GM19438 (cell line): ENCODE measurements at regions not wholly inside any gene's neighbourhood (a gene's known extent, or its start where the extent isn't known, plus 50 kb on each side); places are given as distances from the start of the nearest gene placed in this dataset.
"Not testable (repeated sequence)": the region's sequence is repeated elsewhere in the genome, so short reads cannot be mapped to it uniquely, and the experiment has no call there.

ENCODE experiments used
- ATAC-seq: cut with Tn5 transposase; IDR thresholded peaks from one replicate; pipeline ENCODE4 v1.9.1; 2021; ENCODE audit warnings: low read depth; ENCODE audit not compliant: unreplicated experiment

GRCh38 chrX:150051096-150051495 lies 112.8 kb upstream of the EOLA2 start:
- no peak for ATAC-seq

- ATAC-seq, result no peak
Measured at GRCh38 chrX:150052226-150052625, 113.9 kb upstream of the EOLA2 start.

- no peak for ATAC-seq
Measured at GRCh38 chrX:150058728-150059127, 120.4 kb upstream of the EOLA2 start.

- no peak for ATAC-seq
Measured at GRCh38 chrX:150060406-150060805, 122.1 kb upstream of the EOLA2 start.

GRCh38 chrX:150062292-150063137 lies 124.2 kb upstream of the EOLA2 start:
- no peak for ATAC-seq

- ATAC-seq, result no peak
Measured at GRCh38 chrX:150063138-150063518, 124.8 kb upstream of the EOLA2 start.

GRCh38 chrX:150063674-150064073 lies 125.4 kb upstream of the EOLA2 start:
- no peak for ATAC-seq

- no peak for ATAC-seq
Measured at GRCh38 chrX:150074175-150074574, 135.9 kb upstream of the EOLA2 start.

GRCh38 chrX:150080497-150080896 lies 142.2 kb upstream of the EOLA2 start:
- no peak for ATAC-seq

GRCh38 chrX:150081076-150081475 lies 142.8 kb upstream of the EOLA2 start:
- ATAC-seq, result no peak

GRCh38 chrX:150084496-150085229 lies 146.4 kb upstream of the EOLA2 start:
- ATAC-seq, result no peak

GRCh38 chrX:150085881-150086280 lies 147.6 kb upstream of the EOLA2 start:
- no peak for ATAC-seq

GRCh38 chrX:150086371-150086770 lies 148.1 kb upstream of the EOLA2 start:
- no peak for ATAC-seq

- no peak for ATAC-seq
Measured at GRCh38 chrX:150087612-150088011, 149.3 kb upstream of the EOLA2 start.

GRCh38 chrX:150088042-150088441 lies 149.8 kb upstream of the EOLA2 start:
- ATAC-seq, result no peak

- ATAC-seq, result no peak
Measured at GRCh38 chrX:150088766-150089518, 150.7 kb upstream of the EOLA2 start.

- not testable (repeated sequence) for ATAC-seq
Measured at GRCh38 chrX:150091300-150091699, 153.0 kb upstream of the EOLA2 start.

GRCh38 chrX:150092549-150092948 lies 154.3 kb upstream of the EOLA2 start:
- ATAC-seq, result no peak

- ATAC-seq, result no peak
Measured at GRCh38 chrX:150094375-150094774, 156.1 kb upstream of the EOLA2 start.

- no peak for ATAC-seq
Measured at GRCh38 chrX:150094996-150095395, 156.7 kb upstream of the EOLA2 start.

- ATAC-seq, result no peak
Measured at GRCh38 chrX:150099316-150099715, 161.0 kb upstream of the EOLA2 start.
